Panc1 (cell line): ENCODE measurements at regions not wholly inside any gene's neighbourhood (a gene's known extent, or its start where the extent isn't known, plus 50 kb on each side); places are given as distances from the start of the nearest gene placed in this dataset.
A peak's percentile ranks its signal among the peaks of the same experiment; 100 is the strongest.

Experiments used
- ATAC-seq: fragments of 200-7000 bp; cut with Tn5 transposase; 2 replicates; pipeline ENCODE4 v1.9.1; 2020; ENCODE audit warnings: mild to moderate bottlenecking, moderate library complexity
- BruUV-seq: library from RNA; stranded (reverse); fragments of 400-500 nt; replicated peaks from 2 replicates; lab custom pipeline; 2021; lab: Mats Ljungman, UMichigan
- CTCF ChIA-PET: fragments of 300-600 bp; sonication (Branson Sonifier 250); formaldehyde crosslinking; loops from one replicate; lab custom pipeline; 2022; ENCODE audit warnings: antibody characterized with exemption; lab: Charles Lee
- POLR2A ChIA-PET: fragments of 300-600 bp; sonication (Branson Sonifier 250); formaldehyde crosslinking; loops from one replicate; lab custom pipeline; 2022; ENCODE audit warnings: antibody characterized with exemption; lab: Charles Lee
- DNase-seq: peaks from one replicate; pipeline ENCODE4 v3.0.0-alpha.2; 2010; ENCODE audit warnings: low read depth, low spot score
- H3K27ac ChIP-seq: 2 replicates; pipeline ENCODE4 v1.5.1; 2011; ENCODE audit warnings: mild to moderate bottlenecking, low read length, inconsistent platforms
- H3K27me3 ChIP-seq: fragments of 200-500 bp; sonication (Bioruptor generic); 2 replicates; pipeline ENCODE4 v1.6.0; 2014; ENCODE audit warnings: low read length, inconsistent platforms; ENCODE audit not compliant: control insufficient read depth, insufficient read depth
- H3K36me3 ChIP-seq: fragments of 200-500 bp; sonication (Bioruptor generic); 2 replicates; pipeline ENCODE4 v1.5.1; 2014; ENCODE audit warnings: inconsistent platforms, mild to moderate bottlenecking, low read length, moderate library complexity; ENCODE audit not compliant: control insufficient read depth, insufficient read depth
- H3K4me1 ChIP-seq: 2 replicates; pipeline ENCODE4 v1.5.1; 2011; ENCODE audit warnings: inconsistent platforms, mild to moderate bottlenecking, low read length, moderate library complexity; ENCODE audit not compliant: control insufficient read depth, insufficient read depth
- H3K4me3 ChIP-seq, 2 experiments: 2 replicates each; pipeline ENCODE4 v1.5.1; 2011 to 2012; ENCODE audit warnings: low read depth in 2 of 2, low read length in 2 of 2, mild to moderate bottlenecking in 2 of 2, inconsistent platforms in 1 of 2, moderate library complexity in 1 of 2
- H3K9me3 ChIP-seq: fragments of 200-500 bp; sonication (Bioruptor generic); 2 replicates; pipeline ENCODE4 v1.5.1; 2014; ENCODE audit warnings: low read depth, mild to moderate bottlenecking, inconsistent platforms, low read length, moderate library complexity; ENCODE audit not compliant: control insufficient read depth, insufficient read depth
- POLR2AphosphoS5 ChIP-seq: IDR thresholded peaks from 2 replicates; pipeline ENCODE4 v1.6.1; 2012; ENCODE audit warnings: mild to moderate bottlenecking, low read depth, low read length, moderate library complexity
- REST ChIP-seq, 2 experiments: IDR thresholded peaks; 2 replicates each; pipeline ENCODE4 v1.6.1; 2011 to 2012; ENCODE audit warnings: low read depth in 2 of 2, control low read depth in 1 of 2, low read length in 1 of 2, mild to moderate bottlenecking in 1 of 2, moderate library complexity in 1 of 2; ENCODE audit not compliant: insufficient read depth in 1 of 2
- SIN3A ChIP-seq: IDR thresholded peaks from 2 replicates; pipeline ENCODE4 v1.6.1; 2012; ENCODE audit warnings: low read depth, mild to moderate bottlenecking, low read length, moderate library complexity, borderline replicate concordance; ENCODE audit not compliant: insufficient read depth
- TCF7L2 ChIP-seq: IDR thresholded peaks from 2 replicates; pipeline ENCODE4 v1.6.1; 2011; ENCODE audit warnings: mild to moderate bottlenecking, low read depth, low read length, inconsistent platforms
- in situ Hi-C: cut with HindIII; loops from 2 replicates; pipeline ENCODE4 v1.10.0; 2016; ENCODE audit warnings: low sequenced_read_pairs, low pct_unique_long_range_greater_than_20kb
- intact Hi-C: fragments of 100-400 bp; cut with micrococcal nuclease; formaldehyde crosslinking; loops from one replicate; pipeline ENCODE4 v1.10.0; 2022; ENCODE audit not compliant: unreplicated experiment
- TF ChIP-seq, protein P1 (sequence below): fragments of 450-650 bp; IDR thresholded peaks from 2 replicates; pipeline ENCODE4 v1.5.1; 2017; ENCODE audit warnings: mild to moderate bottlenecking

DNA sequence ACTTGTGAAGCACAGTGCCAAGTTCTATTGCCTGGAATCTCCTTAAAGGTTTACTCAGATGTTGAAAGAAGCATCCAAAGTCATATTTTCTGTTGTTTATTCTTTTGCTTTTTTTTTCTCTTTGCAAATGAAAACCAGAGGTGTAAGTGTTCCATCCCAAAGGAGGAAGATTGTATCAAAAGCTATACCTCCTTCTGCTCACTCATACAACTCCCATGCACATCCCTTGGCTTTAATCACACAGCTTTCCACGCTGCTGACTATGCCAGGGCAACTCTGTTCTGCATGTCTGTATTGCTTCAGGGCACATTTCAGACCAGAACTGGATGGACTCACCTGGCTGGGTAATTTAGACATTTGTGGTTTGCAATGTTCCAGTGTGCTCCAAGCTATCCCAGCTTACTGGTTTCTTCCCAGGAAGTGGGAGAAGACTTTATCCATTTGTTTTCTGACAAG, 399.6 kb upstream of the TBL1XR1 start:
- ATAC-seq: 0 out of 2 replicates have a peak, but pooled peaks have one; percentile 43
- intact Hi-C loops: loop anchor here (10.0 kb wide), 1 partner anchor 402 kb away; the partner anchor contains the start of gene TBL1XR1
- CTCF ChIA-PET: no interaction called here
- H3K27ac ChIP-seq: peak overlapping the region; percentile 78
- POLR2A ChIA-PET: interaction anchor here (0.5 kb wide), 1 partner anchor 409 kb away, joined by 9 read pairs; no protein-coding TSS in a partner anchor
- H3K4me1 ChIP-seq: peaks cover 34% of the 10 kb centered on the region
- H3K9me3 ChIP-seq: no peaks in the 10 kb centered on the region
- BruUV-seq: no TSS peak
- no peak overlapping the region for H3K4me3 ChIP-seq
- no peak for DNase-seq
- H3K36me3 ChIP-seq: no peaks in the 10 kb centered on the region
- H3K27me3 ChIP-seq: no peaks in the 10 kb centered on the region
- TF ChIP-seq TCF7L2 (no peak), POLR2AphosphoS5 (no peak), SIN3A (no peak), REST (IDR thresholded peaks at IDR 0.05; ENCODE audit: insufficient read depth in 1 of 2, low read depth in 2 of 2, low read length in 1 of 2) (no peak)
- TF ChIP-seq, protein P1, sequence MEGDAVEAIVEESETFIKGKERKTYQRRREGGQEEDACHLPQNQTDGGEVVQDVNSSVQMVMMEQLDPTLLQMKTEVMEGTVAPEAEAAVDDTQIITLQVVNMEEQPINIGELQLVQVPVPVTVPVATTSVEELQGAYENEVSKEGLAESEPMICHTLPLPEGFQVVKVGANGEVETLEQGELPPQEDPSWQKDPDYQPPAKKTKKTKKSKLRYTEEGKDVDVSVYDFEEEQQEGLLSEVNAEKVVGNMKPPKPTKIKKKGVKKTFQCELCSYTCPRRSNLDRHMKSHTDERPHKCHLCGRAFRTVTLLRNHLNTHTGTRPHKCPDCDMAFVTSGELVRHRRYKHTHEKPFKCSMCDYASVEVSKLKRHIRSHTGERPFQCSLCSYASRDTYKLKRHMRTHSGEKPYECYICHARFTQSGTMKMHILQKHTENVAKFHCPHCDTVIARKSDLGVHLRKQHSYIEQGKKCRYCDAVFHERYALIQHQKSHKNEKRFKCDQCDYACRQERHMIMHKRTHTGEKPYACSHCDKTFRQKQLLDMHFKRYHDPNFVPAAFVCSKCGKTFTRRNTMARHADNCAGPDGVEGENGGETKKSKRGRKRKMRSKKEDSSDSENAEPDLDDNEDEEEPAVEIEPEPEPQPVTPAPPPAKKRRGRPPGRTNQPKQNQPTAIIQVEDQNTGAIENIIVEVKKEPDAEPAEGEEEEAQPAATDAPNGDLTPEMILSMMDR: no peak
- in situ Hi-C loops: no loop called here

- peak overlapping the region; percentile 78 for H3K27ac ChIP-seq
- POLR2A ChIA-PET: no interaction called here
- intact Hi-C loops: loop anchor here (10.0 kb wide), 1 partner anchor 403 kb away; the partner anchor contains the start of gene TBL1XR1
- no TSS peak for BruUV-seq
- no peaks in the 10 kb centered on the region for H3K27me3 ChIP-seq
- CTCF ChIA-PET: no interaction called here
- DNase-seq (no peak), ATAC-seq (no peak)
- H3K4me1 ChIP-seq: peaks cover 37% of the 10 kb centered on the region
- no peak overlapping the region for H3K4me3 ChIP-seq
- no peaks in the 10 kb centered on the region for H3K9me3 ChIP-seq
- H3K36me3 ChIP-seq: no peaks in the 10 kb centered on the region
- TF ChIP-seq TCF7L2: no peak
- TF ChIP-seq REST (IDR thresholded peaks at IDR 0.05; ENCODE audit: insufficient read depth in 1 of 2, low read depth in 2 of 2, low read length in 1 of 2): no peak
- no peak for TF ChIP-seq POLR2AphosphoS5
- TF ChIP-seq SIN3A: no peak
- TF ChIP-seq, protein P1: no peak
- in situ Hi-C loops: no loop called here
Observed at GRCh38 chr3:177597311-177598096, 400.2 kb upstream of the TBL1XR1 start.
